Nephron progenitor cell (in vitro differentiated cells): ENCODE measurements at regions not wholly inside any gene's neighbourhood (a gene's known extent, or its start where the extent isn't known, plus 50 kb on each side); places are given as distances from the start of the nearest gene placed in this dataset.

ENCODE experiments used
- DNase-seq: peaks from one replicate; pipeline ENCODE4 v3.0.0; 2021
- H3K27ac Mint-ChIP-seq: 2 replicates; pipeline ENCODE4 v1.8.0; 2021; ENCODE audit warnings: mild to moderate bottlenecking, moderate library complexity, mixed read lengths
- H3K27me3 Mint-ChIP-seq: 2 replicates; pipeline ENCODE4 v1.8.0; 2021; ENCODE audit warnings: mild to moderate bottlenecking, low read depth, mixed read lengths; ENCODE audit not compliant: poor library complexity
- H3K36me3 Mint-ChIP-seq: 2 replicates; pipeline ENCODE4 v1.8.0; 2021; ENCODE audit warnings: low read depth, mixed read lengths
- H3K4me1 Mint-ChIP-seq: 2 replicates; pipeline ENCODE4 v1.8.0; 2021; ENCODE audit warnings: mixed read lengths
- H3K4me3 Mint-ChIP-seq: 2 replicates; pipeline ENCODE4 v1.8.0; 2021; ENCODE audit warnings: mild to moderate bottlenecking, moderate library complexity, mixed read lengths
- H3K9me3 Mint-ChIP-seq: 2 replicates; pipeline ENCODE4 v1.8.0; 2021; ENCODE audit warnings: mild to moderate bottlenecking, moderate library complexity, mixed read lengths
- TF ChIP-seq, protein P1 (sequence below): fragments of 200-600 bp; sonication (generic); IDR thresholded peaks from 2 replicates; pipeline ENCODE4 v1.5.0; 2021; ENCODE audit warnings: antibody characterized with exemption

- Mint-ChIP-seq H3K27me3 (peaks cover 13% of the 10 kb centered on the region), H3K36me3 (no peaks in the 10 kb centered on the region), H3K9me3 (no peaks in the 10 kb centered on the region), H3K4me3 (no peak overlapping the region), H3K4me1 (no peaks in the 10 kb centered on the region), H3K27ac (no peak overlapping the region)
- no peak for DNase-seq
- TF ChIP-seq, protein P1, sequence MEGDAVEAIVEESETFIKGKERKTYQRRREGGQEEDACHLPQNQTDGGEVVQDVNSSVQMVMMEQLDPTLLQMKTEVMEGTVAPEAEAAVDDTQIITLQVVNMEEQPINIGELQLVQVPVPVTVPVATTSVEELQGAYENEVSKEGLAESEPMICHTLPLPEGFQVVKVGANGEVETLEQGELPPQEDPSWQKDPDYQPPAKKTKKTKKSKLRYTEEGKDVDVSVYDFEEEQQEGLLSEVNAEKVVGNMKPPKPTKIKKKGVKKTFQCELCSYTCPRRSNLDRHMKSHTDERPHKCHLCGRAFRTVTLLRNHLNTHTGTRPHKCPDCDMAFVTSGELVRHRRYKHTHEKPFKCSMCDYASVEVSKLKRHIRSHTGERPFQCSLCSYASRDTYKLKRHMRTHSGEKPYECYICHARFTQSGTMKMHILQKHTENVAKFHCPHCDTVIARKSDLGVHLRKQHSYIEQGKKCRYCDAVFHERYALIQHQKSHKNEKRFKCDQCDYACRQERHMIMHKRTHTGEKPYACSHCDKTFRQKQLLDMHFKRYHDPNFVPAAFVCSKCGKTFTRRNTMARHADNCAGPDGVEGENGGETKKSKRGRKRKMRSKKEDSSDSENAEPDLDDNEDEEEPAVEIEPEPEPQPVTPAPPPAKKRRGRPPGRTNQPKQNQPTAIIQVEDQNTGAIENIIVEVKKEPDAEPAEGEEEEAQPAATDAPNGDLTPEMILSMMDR: no peak
These were observed 662.0 kb downstream of the CDH11 start for GRCh38 chr16:64459821-64460220.

DNA sequence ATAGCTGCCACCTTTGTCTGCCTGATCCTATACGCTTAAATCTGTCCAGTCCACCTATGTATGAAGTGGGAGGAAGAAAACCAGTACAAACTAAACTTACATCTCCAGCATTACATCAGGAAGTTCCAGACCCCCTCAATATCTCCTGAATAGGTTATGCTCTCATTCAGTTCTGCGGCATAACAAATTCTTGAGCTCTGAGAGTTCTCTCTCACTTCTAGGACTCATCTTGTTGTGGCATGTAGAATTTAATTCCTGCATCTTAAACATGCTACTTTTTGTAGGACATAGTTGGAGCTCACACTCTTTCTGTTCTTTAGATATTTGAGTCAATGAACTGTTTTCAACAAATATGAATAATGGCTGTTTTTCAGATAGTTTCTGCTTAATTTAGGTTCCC is 662.5 kb downstream of the CDH11 start:
- no peaks in the 10 kb centered on the region for H3K36me3 Mint-ChIP-seq
- TF ChIP-seq, protein P1: no peak
- H3K9me3 Mint-ChIP-seq: no peaks in the 10 kb centered on the region

DNA sequence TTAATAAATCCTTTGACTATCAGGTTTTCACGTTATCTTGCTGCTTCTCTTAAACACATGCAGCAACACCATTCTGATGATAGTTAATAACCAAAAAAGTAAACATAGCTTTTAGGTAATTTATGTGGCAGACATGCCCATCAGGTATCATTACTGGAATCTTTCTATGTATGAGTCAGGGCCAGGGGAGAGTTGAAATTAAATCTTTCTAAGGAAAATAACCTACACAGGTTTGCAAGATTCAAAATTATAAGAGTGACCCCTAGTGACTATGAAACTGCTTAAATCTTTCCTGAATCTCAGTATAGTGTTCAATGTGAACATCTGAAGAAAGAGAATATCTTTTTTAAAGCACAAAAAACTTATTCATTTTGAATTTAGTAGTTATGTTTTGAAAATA is 666.6 kb downstream of the CDH11 start:
- Mint-ChIP-seq H3K36me3 (no peaks in the 10 kb centered on the region), H3K27me3 (peaks cover 15% of the 10 kb centered on the region), H3K4me1 (no peaks in the 10 kb centered on the region), H3K4me3 (no peak overlapping the region), H3K27ac (no peak overlapping the region), H3K9me3 (no peaks in the 10 kb centered on the region)
- TF ChIP-seq, protein P1: no peak
- DNase-seq: no peak

More for the DNA sequence above, 662.5 kb downstream of the CDH11 start:
- H3K4me1 Mint-ChIP-seq: no peaks in the 10 kb centered on the region
- peaks cover 17% of the 10 kb centered on the region for H3K27me3 Mint-ChIP-seq
- H3K4me3 Mint-ChIP-seq: no peak overlapping the region
- no peak overlapping the region for H3K27ac Mint-ChIP-seq
- DNase-seq: no peak

GRCh38 chr16:64453646-64454045 is 668.2 kb downstream of the CDH11 start:
- no peaks in the 10 kb centered on the region for H3K4me1 Mint-ChIP-seq
- peaks cover 7% of the 10 kb centered on the region for H3K27me3 Mint-ChIP-seq
- H3K9me3 Mint-ChIP-seq: no peaks in the 10 kb centered on the region
- H3K4me3 Mint-ChIP-seq: no peak overlapping the region
- no peak overlapping the region for H3K27ac Mint-ChIP-seq
- no peak for DNase-seq
- TF ChIP-seq, protein P1: no peak
- no peaks in the 10 kb centered on the region for H3K36me3 Mint-ChIP-seq

DNA sequence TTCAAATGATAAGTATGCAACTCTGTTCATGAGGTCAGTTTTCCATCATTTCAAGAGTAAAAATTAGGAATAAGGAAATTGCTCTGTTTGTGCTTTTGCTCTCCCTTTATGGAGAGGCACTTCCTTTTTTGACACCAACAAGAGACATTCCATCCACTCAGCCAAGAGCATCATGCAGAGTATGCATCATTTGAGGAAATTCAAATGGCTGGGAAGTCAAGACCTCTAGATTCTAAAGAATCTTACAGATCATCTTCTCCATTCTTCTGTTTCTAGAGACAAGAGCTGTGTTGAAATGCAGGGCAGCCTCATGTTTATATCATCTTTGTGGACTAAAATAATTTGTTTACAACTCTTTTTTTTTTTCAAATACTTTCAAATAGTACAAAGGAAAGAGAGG is 669.4 kb downstream of the CDH11 start:
- Mint-ChIP-seq H3K9me3 (no peaks in the 10 kb centered on the region), H3K4me1 (no peaks in the 10 kb centered on the region), H3K27ac (no peak overlapping the region), H3K27me3 (peaks cover 10% of the 10 kb centered on the region), H3K4me3 (no peak overlapping the region), H3K36me3 (no peaks in the 10 kb centered on the region)
- DNase-seq: no peak
- TF ChIP-seq, protein P1: no peak

DNA sequence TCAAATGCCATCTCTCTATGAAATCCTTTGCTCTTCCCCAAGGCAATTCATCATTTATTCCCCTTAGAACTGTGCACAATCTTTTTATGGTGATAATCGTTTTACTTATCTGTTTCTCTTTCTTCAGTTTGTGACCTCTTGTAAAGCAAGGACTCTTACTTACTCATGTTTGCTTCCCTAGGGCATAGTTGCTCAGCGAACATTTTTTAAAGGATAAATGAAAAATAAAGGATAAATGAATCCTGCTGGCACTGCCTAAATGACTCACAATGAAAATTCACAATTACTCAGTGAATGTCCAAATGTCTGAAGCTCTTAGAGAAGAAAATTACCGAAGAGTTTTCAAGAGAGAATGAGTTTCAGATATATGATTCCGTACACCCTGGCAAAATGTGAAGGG is 671.7 kb downstream of the CDH11 start:
- H3K4me3 Mint-ChIP-seq: no peak overlapping the region
- peaks cover 10% of the 10 kb centered on the region for H3K27me3 Mint-ChIP-seq
- H3K4me1 Mint-ChIP-seq: no peaks in the 10 kb centered on the region
- DNase-seq: no peak
- TF ChIP-seq, protein P1: no peak
- no peaks in the 10 kb centered on the region for H3K9me3 Mint-ChIP-seq
- no peak overlapping the region for H3K27ac Mint-ChIP-seq
- no peaks in the 10 kb centered on the region for H3K36me3 Mint-ChIP-seq
